ENCODE measurements at regions not wholly inside any gene's neighbourhood (a gene's known extent, or its start where the extent isn't known, plus 50 kb on each side); places are given as distances from the start of the nearest gene placed in this dataset.

GRCh38 chr5:73286896-73287295, 113.9 kb downstream of the TMEM174 start:
- TF ChIP-seq L3MBTL2 (conservative IDR thresholded peaks at IDR 0.05) = no peak
- TF ChIP-seq FOXA1 (IDR thresholded peaks at IDR 0.05) = no peak
- TF ChIP-seq PKNOX1 (IDR thresholded peaks at IDR 0.05) = no peak
- no peak for TF ChIP-seq FOXM1 (IDR thresholded peaks at IDR 0.05; ENCODE audit: borderline replicate concordance)
- no peak for TF ChIP-seq BHLHE40 (IDR thresholded peaks at IDR 0.05; ENCODE audit: borderline replicate concordance)
- no peak for TF ChIP-seq ARNT (IDR thresholded peaks at IDR 0.05)
- no peak for TF ChIP-seq TARDBP (IDR thresholded peaks at IDR 0.05)
- TF ChIP-seq SP1 (IDR thresholded peaks at IDR 0.05) = no peak
- TF ChIP-seq NFRKB (IDR thresholded peaks at IDR 0.05) = no peak
- TF ChIP-seq ELF4 (IDR thresholded peaks at IDR 0.05) = no peak
- TF ChIP-seq FOXK2 (IDR thresholded peaks at IDR 0.05) = no peak

All from HEK293T (cell line).